C4-2B (cell line): ENCODE measurements at regions not wholly inside any gene's neighbourhood (a gene's known extent, or its start where the extent isn't known, plus 50 kb on each side); places are given as distances from the start of the nearest gene placed in this dataset.

Experiments
- CTCF ChIP-seq: fragments of 450-650 bp; conservative IDR thresholded peaks from 2 replicates; pipeline ENCODE4 v1.5.1; 2017; ENCODE audit warnings: mild to moderate bottlenecking
- ZFX ChIP-seq: fragments of 450-650 bp; IDR thresholded peaks from 2 replicates; pipeline ENCODE4 v1.6.1; 2017

GRCh38 chr9:129432297-129433154 lies 188.4 kb downstream of the C9orf50 start:
- TF ChIP-seq CTCF (no peak), ZFX (no peak)
